A549 (cell line): ENCODE measurements at regions not wholly inside any gene's neighbourhood (a gene's known extent, or its start where the extent isn't known, plus 50 kb on each side); places are given as distances from the start of the nearest gene placed in this dataset.

Source experiments
- ATAC-seq, 2 experiments: fragments of 200-7000 bp in 1 of 2; fragments of >200 bp in 1 of 2; cut with Nextera tagmentation in 1 of 2; cut with Tn5 transposase in 1 of 2; 3 replicates each; pipeline versions ENCODE4 v1.8.0 to v1.9.1; 2018 to 2020; ENCODE audit warnings: mild to moderate bottlenecking in 1 of 2, moderate library complexity in 1 of 2
- CTCF ChIA-PET: fragments of 300-600 bp; sonication (Branson Sonifier 250); formaldehyde crosslinking; extraction: SDS; loops from one replicate; lab custom pipeline; 2021; ENCODE audit warnings: antibody characterized with exemption, inconsistent platforms; lab: Yijun Ruan, JAX
- POLR2A ChIA-PET: fragments of 350-600 bp; formaldehyde crosslinking; extraction: SDS; loops from one replicate; lab custom pipeline; 2021; ENCODE audit warnings: antibody characterized with exemption, inconsistent platforms; lab: Yijun Ruan, JAX
- DNase-seq, 2 experiments: peaks; one replicate each; pipeline versions ENCODE4 v3.0.0 to v3.0.0-alpha.2; 2011 to 2016; ENCODE audit warnings: low read depth in 1 of 2, low spot score in 1 of 2
- FAIRE-seq: peaks from 2 replicates; lab custom pipeline; 2011; peaks lifted over from hg19 to GRCh38; lab: Jason Lieb, UNC
- H3K27ac ChIP-seq, 2 experiments: fragments of >200 bp; sonication (Bioruptor Twin); formaldehyde crosslinking; 3 replicates each; pipeline ENCODE4 v1.5.1; 2016 to 2017
- H3K4me1 ChIP-seq: fragments of >200 bp; sonication (Bioruptor Twin); formaldehyde crosslinking; 3 replicates; pipeline ENCODE4 v1.6.1; 2016
- H3K4me2 ChIP-seq: fragments of >200 bp; sonication (Bioruptor Twin); formaldehyde crosslinking; 3 replicates; pipeline ENCODE4 v1.6.1; 2016
- H3K4me3 ChIP-seq: fragments of >200 bp; sonication (Bioruptor Twin); formaldehyde crosslinking; 3 replicates; pipeline ENCODE4 v1.5.1; 2016
- H3K9me3 ChIP-seq: fragments of >200 bp; sonication (Bioruptor Twin); formaldehyde crosslinking; 3 replicates; pipeline ENCODE4 v1.6.1; 2016
- CEBPB ChIP-seq, 2 experiments: fragments of >200 bp in 1 of 2; sonication (Bioruptor Twin) in 1 of 2; formaldehyde crosslinking in 1 of 2; IDR thresholded peaks; 2 replicates each; pipeline ENCODE4 v1.6.1; 2012 to 2016
- CHD4 ChIP-seq: fragments of 200-600 bp; sonication (generic); IDR thresholded peaks from 2 replicates; pipeline ENCODE4 v1.6.1; 2016; ENCODE audit warnings: antibody characterized with exemption, mild to moderate bottlenecking, borderline replicate concordance
- EHF ChIP-seq: fragments of 250-450 bp; sonication (Bioruptor Pico); IDR thresholded peaks from 2 replicates; pipeline ENCODE4 v1.5.0; 2020; ENCODE audit warnings: mild to moderate bottlenecking
- EHMT2 ChIP-seq: fragments of 200-600 bp; sonication (generic); IDR thresholded peaks from 2 replicates; pipeline ENCODE4 v1.6.1; 2016; ENCODE audit warnings: antibody characterized with exemption, low read depth, mild to moderate bottlenecking, moderate library complexity
- ESRRA ChIP-seq: fragments of 150-350 bp; IDR thresholded peaks from 2 replicates; pipeline ENCODE4 v1.6.1; 2014; ENCODE audit warnings: mild to moderate bottlenecking, low read length, borderline replicate concordance
- FOSB ChIP-seq: fragments of 250-450 bp; sonication (Bioruptor Pico); IDR thresholded peaks from 2 replicates; pipeline ENCODE4 v1.5.0; 2020; ENCODE audit warnings: mild to moderate bottlenecking, moderate library complexity
- FOXS1 ChIP-seq: fragments of 250-450 bp; sonication (Bioruptor Pico); IDR thresholded peaks from 2 replicates; pipeline ENCODE4 v1.5.0; 2020; ENCODE audit warnings: mild to moderate bottlenecking, moderate library complexity
- GATA3 ChIP-seq: IDR thresholded peaks from 2 replicates; pipeline ENCODE4 v1.6.1; 2012; ENCODE audit warnings: borderline replicate concordance
- HDAC2 ChIP-seq: fragments of 200-600 bp; sonication (generic); IDR thresholded peaks from 2 replicates; pipeline ENCODE4 v1.6.1; 2016
- HOXB5 ChIP-seq: fragments of 250-450 bp; sonication (Bioruptor Pico); IDR thresholded peaks from 2 replicates; pipeline ENCODE4 v1.5.0; 2020; ENCODE audit warnings: mild to moderate bottlenecking, moderate library complexity
- JUNB ChIP-seq: fragments of >200 bp; sonication (Bioruptor Twin); formaldehyde crosslinking; IDR thresholded peaks from 2 replicates; pipeline ENCODE4 v1.6.1; 2016
- KDM1A ChIP-seq: fragments of 200-600 bp; sonication (generic); IDR thresholded peaks from 2 replicates; pipeline ENCODE4 v1.6.1; 2016; ENCODE audit warnings: low read depth, mild to moderate bottlenecking
- MAFK ChIP-seq: fragments of 450-650 bp; IDR thresholded peaks from 2 replicates; pipeline ENCODE4 v1.6.1; 2014; ENCODE audit not compliant: partially characterized antibody
- MAZ ChIP-seq: fragments of 150-350 bp; IDR thresholded peaks from 2 replicates; pipeline ENCODE4 v1.6.1; 2014; ENCODE audit warnings: antibody characterized with exemption, low read depth, low read length, borderline replicate concordance
- NPAS2 ChIP-seq: fragments of 250-450 bp; sonication (Bioruptor Pico); IDR thresholded peaks from 2 replicates; pipeline ENCODE4 v1.8.0; 2022; ENCODE audit warnings: mild to moderate bottlenecking, moderate library complexity, borderline replicate concordance
- PHF8 ChIP-seq: fragments of 200-600 bp; sonication (generic); IDR thresholded peaks from 2 replicates; pipeline ENCODE4 v1.6.1; 2016; ENCODE audit warnings: low read depth, mild to moderate bottlenecking, antibody characterized with exemption, moderate library complexity, borderline replicate concordance
- POLR2AphosphoS2 ChIP-seq: conservative IDR thresholded peaks from 2 replicates; pipeline ENCODE4 v1.6.1; 2012; ENCODE audit warnings: low read length, improper control_type of control experiment, inconsistent platforms
- RARB ChIP-seq: fragments of 250-450 bp; sonication (Bioruptor Pico); IDR thresholded peaks from 2 replicates; pipeline ENCODE4 v1.8.0; 2021; ENCODE audit warnings: mild to moderate bottlenecking, moderate library complexity
- RCOR1 ChIP-seq: fragments of 150-350 bp; IDR thresholded peaks from 2 replicates; pipeline ENCODE4 v1.6.1; 2014; ENCODE audit warnings: antibody characterized with exemption, low read length, low read depth
- RNF2 ChIP-seq: fragments of 200-600 bp; sonication (generic); IDR thresholded peaks from 2 replicates; pipeline ENCODE4 v1.6.1; 2016; ENCODE audit warnings: low read depth, mild to moderate bottlenecking, antibody characterized with exemption, moderate library complexity, borderline replicate concordance
- SREBF2 ChIP-seq: fragments of 450-650 bp; IDR thresholded peaks from 2 replicates; pipeline ENCODE4 v1.6.1; 2014; ENCODE audit warnings: mild to moderate bottlenecking, moderate library complexity
- TP53 ChIP-seq: fragments of 250-450 bp; sonication (Bioruptor Pico); IDR thresholded peaks from 2 replicates; pipeline ENCODE4 v1.5.0; 2021; ENCODE audit warnings: mild to moderate bottlenecking, moderate library complexity
- ZC3H11A ChIP-seq: fragments of 450-650 bp; IDR thresholded peaks from 2 replicates; pipeline ENCODE4 v1.6.1; 2014; ENCODE audit warnings: antibody characterized with exemption, mild to moderate bottlenecking
- ZFP36 ChIP-seq: fragments of 450-650 bp; IDR thresholded peaks from 2 replicates; pipeline ENCODE4 v1.6.1; 2014; ENCODE audit warnings: borderline replicate concordance; ENCODE audit not compliant: partially characterized antibody
- ZNF302 ChIP-seq: fragments of 250-450 bp; sonication (Bioruptor Pico); IDR thresholded peaks from 2 replicates; pipeline ENCODE4 v1.9.0; 2021; ENCODE audit warnings: inconsistent platforms, mild to moderate bottlenecking, moderate library complexity
- ZSCAN20 ChIP-seq: fragments of 250-450 bp; sonication (Bioruptor Pico); IDR thresholded peaks from 2 replicates; pipeline ENCODE4 v1.8.0; 2022; ENCODE audit warnings: mild to moderate bottlenecking, moderate library complexity
- WGBS: methylation state at CpG from one replicate; pipeline ENCODE4 v1.1.6; 2017; ENCODE audit errors: missing lambda C conversion rate; 5-methylcytosine and 5-hydroxymethylcytosine counted together
- TF ChIP-seq, protein P1 (sequence below): fragments of >200 bp; sonication (Bioruptor Twin); formaldehyde crosslinking; IDR thresholded peaks from 3 replicates; pipeline ENCODE4 v1.5.1; 2016
- TF ChIP-seq, protein P2 (sequence below): IDR thresholded peaks from 2 replicates; pipeline ENCODE4 v1.6.1; 2012; ENCODE audit warnings: low read depth, borderline replicate concordance
- TF ChIP-seq, protein P3 (sequence below): IDR thresholded peaks from 2 replicates; pipeline ENCODE4 v1.6.1; 2012
- TF ChIP-seq, protein P4 (sequence below): fragments of 250-450 bp; sonication (Bioruptor Pico); IDR thresholded peaks from 2 replicates; pipeline ENCODE4 v1.5.0; 2020; ENCODE audit warnings: low read depth, mild to moderate bottlenecking, moderate library complexity
- TF ChIP-seq, protein P5 (sequence below): fragments of 250-450 bp; sonication (Bioruptor Pico); IDR thresholded peaks from 2 replicates; pipeline ENCODE4 v1.5.0; 2021; ENCODE audit warnings: mild to moderate bottlenecking, moderate library complexity, borderline replicate concordance

DNA sequence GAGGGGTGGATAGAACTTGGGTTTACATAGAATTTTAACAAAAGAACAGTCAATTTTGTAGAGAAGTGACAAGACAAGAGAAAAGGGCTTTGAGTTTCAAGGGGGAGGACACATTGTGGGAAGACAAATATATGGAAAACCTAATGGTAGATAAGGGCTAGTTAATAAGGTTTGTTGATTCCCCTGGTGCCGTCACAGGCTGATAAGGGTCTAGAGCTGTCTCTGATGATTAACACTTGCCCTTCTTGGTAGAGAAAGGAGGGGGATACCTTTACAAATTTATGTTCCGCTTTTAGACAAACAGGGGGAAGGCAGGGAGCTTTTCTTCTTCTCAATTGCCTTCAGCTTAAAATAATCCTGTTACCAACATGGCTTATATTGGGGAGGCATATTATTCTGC is 124.3 kb downstream of the ETS2 start:
- no peak for FAIRE-seq
- POLR2A ChIA-PET, result no interaction called here
- CTCF ChIA-PET, result no interaction called here

DNA sequence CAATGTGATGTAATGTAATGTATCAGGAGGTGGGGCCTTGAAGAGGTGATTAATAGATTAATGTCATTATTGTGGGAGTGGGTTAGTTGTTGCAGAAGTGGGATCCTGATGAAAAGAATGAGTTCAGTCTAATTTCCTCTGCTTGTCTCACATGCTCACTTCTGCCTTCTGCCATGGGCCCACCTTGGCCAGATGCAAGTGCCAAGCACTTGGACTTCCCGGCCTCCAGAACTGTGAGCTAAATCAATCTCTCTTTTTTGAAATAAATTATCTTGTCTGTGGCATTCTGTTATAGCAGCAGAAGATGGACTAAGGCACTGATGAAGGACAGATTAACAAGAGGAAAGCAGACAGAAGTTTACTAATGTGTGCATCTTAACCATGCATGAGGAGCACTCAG is 123.9 kb downstream of the ETS2 start:
- no peak overlapping the region for H3K4me3 ChIP-seq
- H3K4me2 ChIP-seq, result no peak overlapping the region
- CTCF ChIA-PET, result interaction anchor here (0.7 kb wide), 1 partner anchor 9 kb away, joined by 4 read pairs; no protein-coding TSS in a partner anchor
- ATAC-seq, result no peak
- H3K27ac ChIP-seq, result no peak overlapping the region
- peaks cover 8% of the 10 kb centered on the region; the same call in 1 of the 3 replicates for H3K4me1 ChIP-seq
- POLR2A ChIA-PET, result no interaction called here
- no peak for DNase-seq
- 69% methylated on average over 1 of the region's 1 CpG for WGBS
- no peaks in the 10 kb centered on the region; the same call in 2 of the 3 replicates for H3K9me3 ChIP-seq
- TF ChIP-seq CHD4, result no peak
- no peak for TF ChIP-seq EHF (CRISPR knock-in tag)
- no peak for TF ChIP-seq ZNF302
- no peak for TF ChIP-seq RNF2
- TF ChIP-seq, all 56 proteins: peak for 0
- FAIRE-seq, result no peak

More for the DNA sequence above, 124.3 kb downstream of the ETS2 start:
- ATAC-seq (no peak), DNase-seq (no peak)
- Histone ChIP-seq H3K4me1 (peaks cover 8% of the 10 kb centered on the region; the same call in 1 of the 3 replicates), H3K9me3 (no peaks in the 10 kb centered on the region; the same call in 2 of the 3 replicates), H3K4me2 (no peak overlapping the region), H3K4me3 (no peak overlapping the region), H3K27ac (no peak overlapping the region)
- TF ChIP-seq ZFP36 (no peak), RARB (CRISPR knock-in tag) (no peak), MAZ (no peak), KDM1A (no peak), CHD4 (no peak), ZC3H11A (no peak), CEBPB (IDR thresholded peaks at IDR 0.05) (no peak), HOXB5 (CRISPR knock-in tag) (no peak), SREBF2 (no peak), PHF8 (no peak), RNF2 (no peak), FOSB (CRISPR knock-in tag) (no peak), ESRRA (no peak), EHMT2 (no peak), TP53 (CRISPR knock-in tag) (no peak), JUNB (no peak)
- TF ChIP-seq, protein P1, sequence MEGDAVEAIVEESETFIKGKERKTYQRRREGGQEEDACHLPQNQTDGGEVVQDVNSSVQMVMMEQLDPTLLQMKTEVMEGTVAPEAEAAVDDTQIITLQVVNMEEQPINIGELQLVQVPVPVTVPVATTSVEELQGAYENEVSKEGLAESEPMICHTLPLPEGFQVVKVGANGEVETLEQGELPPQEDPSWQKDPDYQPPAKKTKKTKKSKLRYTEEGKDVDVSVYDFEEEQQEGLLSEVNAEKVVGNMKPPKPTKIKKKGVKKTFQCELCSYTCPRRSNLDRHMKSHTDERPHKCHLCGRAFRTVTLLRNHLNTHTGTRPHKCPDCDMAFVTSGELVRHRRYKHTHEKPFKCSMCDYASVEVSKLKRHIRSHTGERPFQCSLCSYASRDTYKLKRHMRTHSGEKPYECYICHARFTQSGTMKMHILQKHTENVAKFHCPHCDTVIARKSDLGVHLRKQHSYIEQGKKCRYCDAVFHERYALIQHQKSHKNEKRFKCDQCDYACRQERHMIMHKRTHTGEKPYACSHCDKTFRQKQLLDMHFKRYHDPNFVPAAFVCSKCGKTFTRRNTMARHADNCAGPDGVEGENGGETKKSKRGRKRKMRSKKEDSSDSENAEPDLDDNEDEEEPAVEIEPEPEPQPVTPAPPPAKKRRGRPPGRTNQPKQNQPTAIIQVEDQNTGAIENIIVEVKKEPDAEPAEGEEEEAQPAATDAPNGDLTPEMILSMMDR, result no peak
- TF ChIP-seq, protein P2, sequence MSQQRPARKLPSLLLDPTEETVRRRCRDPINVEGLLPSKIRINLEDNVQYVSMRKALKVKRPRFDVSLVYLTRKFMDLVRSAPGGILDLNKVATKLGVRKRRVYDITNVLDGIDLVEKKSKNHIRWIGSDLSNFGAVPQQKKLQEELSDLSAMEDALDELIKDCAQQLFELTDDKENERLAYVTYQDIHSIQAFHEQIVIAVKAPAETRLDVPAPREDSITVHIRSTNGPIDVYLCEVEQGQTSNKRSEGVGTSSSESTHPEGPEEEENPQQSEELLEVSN, result no peak
- TF ChIP-seq, protein P3, sequence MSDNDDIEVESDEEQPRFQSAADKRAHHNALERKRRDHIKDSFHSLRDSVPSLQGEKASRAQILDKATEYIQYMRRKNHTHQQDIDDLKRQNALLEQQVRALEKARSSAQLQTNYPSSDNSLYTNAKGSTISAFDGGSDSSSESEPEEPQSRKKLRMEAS, result no peak
- WGBS, result 93% methylated on average over 2 of the region's 2 CpGs

DNA sequence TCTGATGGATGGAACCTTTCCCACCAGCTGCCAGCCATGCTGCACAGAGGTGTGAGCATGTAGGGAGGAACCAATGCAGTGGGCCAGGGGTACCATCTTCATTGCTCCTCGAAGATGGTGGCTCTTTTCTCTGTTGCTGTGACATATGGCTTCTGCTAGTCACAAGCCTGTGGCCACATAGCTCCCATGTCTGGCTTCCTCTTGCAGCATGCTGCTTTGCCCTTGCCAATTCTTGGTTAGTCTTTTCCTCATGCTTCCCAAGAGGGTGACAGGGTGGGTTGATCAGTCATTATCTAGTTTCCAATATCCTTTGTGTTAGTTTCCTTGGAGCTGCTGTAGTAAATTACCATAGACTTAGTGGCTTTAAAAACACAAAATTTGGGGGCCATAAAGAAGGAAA is 123.4 kb downstream of the ETS2 start:
- DNase-seq (no peak), FAIRE-seq (no peak), ATAC-seq (no peak)
- WGBS, result 10% methylated on average over 1 of the region's 1 CpG
- Histone ChIP-seq H3K4me1 (peaks cover 8% of the 10 kb centered on the region; the same call in 1 of the 3 replicates), H3K4me3 (no peak overlapping the region), H3K9me3 (no peaks in the 10 kb centered on the region; the same call in 2 of the 3 replicates), H3K27ac (no peak overlapping the region), H3K4me2 (no peak overlapping the region)
- ChIA-PET CTCF (interaction anchor here (0.7 kb wide), 1 partner anchor 9 kb away, joined by 4 read pairs; no protein-coding TSS in a partner anchor), POLR2A (no interaction called here)
- TF ChIP-seq ZC3H11A, result no peak
- TF ChIP-seq, protein P4, sequence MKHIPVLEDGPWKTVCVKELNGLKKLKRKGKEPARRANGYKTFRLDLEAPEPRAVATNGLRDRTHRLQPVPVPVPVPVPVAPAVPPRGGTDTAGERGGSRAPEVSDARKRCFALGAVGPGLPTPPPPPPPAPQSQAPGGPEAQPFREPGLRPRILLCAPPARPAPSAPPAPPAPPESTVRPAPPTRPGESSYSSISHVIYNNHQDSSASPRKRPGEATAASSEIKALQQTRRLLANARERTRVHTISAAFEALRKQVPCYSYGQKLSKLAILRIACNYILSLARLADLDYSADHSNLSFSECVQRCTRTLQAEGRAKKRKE, result no peak
- TF ChIP-seq POLR2AphosphoS2, result no peak
- no peak for TF ChIP-seq GATA3
- TF ChIP-seq, protein P2, result no peak
- TF ChIP-seq ZSCAN20 (CRISPR knock-in tag), result no peak
- TF ChIP-seq NPAS2 (CRISPR knock-in tag), result no peak
- no peak for TF ChIP-seq RARB (CRISPR knock-in tag)
- TF ChIP-seq RCOR1, result no peak
- no peak for TF ChIP-seq MAFK
- no peak for TF ChIP-seq FOXS1 (CRISPR knock-in tag)
- TF ChIP-seq, protein P5, sequence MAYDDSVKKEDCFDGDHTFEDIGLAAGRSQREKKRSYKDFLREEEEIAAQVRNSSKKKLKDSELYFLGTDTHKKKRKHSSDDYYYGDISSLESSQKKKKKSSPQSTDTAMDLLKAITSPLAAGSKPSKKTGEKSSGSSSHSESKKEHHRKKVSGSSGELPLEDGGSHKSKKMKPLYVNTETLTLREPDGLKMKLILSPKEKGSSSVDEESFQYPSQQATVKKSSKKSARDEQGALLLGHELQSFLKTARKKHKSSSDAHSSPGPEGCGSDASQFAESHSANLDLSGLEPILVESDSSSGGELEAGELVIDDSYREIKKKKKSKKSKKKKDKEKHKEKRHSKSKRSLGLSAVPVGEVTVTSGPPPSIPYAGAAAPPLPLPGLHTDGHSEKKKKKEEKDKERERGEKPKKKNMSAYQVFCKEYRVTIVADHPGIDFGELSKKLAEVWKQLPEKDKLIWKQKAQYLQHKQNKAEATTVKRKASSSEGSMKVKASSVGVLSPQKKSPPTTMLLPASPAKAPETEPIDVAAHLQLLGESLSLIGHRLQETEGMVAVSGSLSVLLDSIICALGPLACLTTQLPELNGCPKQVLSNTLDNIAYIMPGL, result no peak
- TF ChIP-seq HDAC2, result no peak
